ENCODE measurements at regions not wholly inside any gene's neighbourhood (a gene's known extent, or its start where the extent isn't known, plus 50 kb on each side); places are given as distances from the start of the nearest gene placed in this dataset.

GRCh38 chr20:24060851-24061590, 72.4 kb upstream of the GGTLC1 start:
- H3K36me3 ChIP-seq (ENCODE audit: control insufficient read depth in 2 of 2, insufficient read depth in 2 of 2, low read length in 1 of 2) = no peaks in the 10 kb centered on the region
- no peaks in the 10 kb centered on the region for H3K9me3 ChIP-seq (ENCODE audit: control insufficient read depth in 2 of 2, insufficient read depth in 1 of 2, low read depth in 1 of 2, low read length in 1 of 2)
- WGBS, 2 donors = 56 to 57% methylated on average over 13 of the region's 13 CpGs
- H3K4me3 ChIP-seq (ENCODE audit: low read depth in 1 of 2, low read length in 2 of 2) = no peak overlapping the region
- no peaks in the 10 kb centered on the region for H3K27me3 ChIP-seq (ENCODE audit: control insufficient read depth in 1 of 2, insufficient read depth in 2 of 2, low read length in 2 of 2)
- H3K4me1 ChIP-seq (ENCODE audit: control insufficient read depth in 2 of 2, insufficient read depth in 2 of 2, low read length in 1 of 2) = no peaks in the 10 kb centered on the region
- no peak overlapping the region for H3K27ac ChIP-seq (ENCODE audit: low read depth in 2 of 2, low read length in 1 of 2)

GRCh38 chr20:24059174-24059573, 70.6 kb upstream of the GGTLC1 start:
- Histone ChIP-seq H3K9me3 (ENCODE audit: control insufficient read depth in 2 of 2, insufficient read depth in 1 of 2, low read depth in 1 of 2, low read length in 1 of 2) (no peaks in the 10 kb centered on the region), H3K27me3 (ENCODE audit: control insufficient read depth in 1 of 2, insufficient read depth in 2 of 2, low read length in 2 of 2) (no peaks in the 10 kb centered on the region), H3K4me3 (ENCODE audit: low read depth in 1 of 2, low read length in 2 of 2) (no peak overlapping the region), H3K27ac (ENCODE audit: low read depth in 2 of 2, low read length in 1 of 2) (no peak overlapping the region), H3K36me3 (ENCODE audit: control insufficient read depth in 2 of 2, insufficient read depth in 2 of 2, low read length in 1 of 2) (no peaks in the 10 kb centered on the region), H3K4me1 (ENCODE audit: control insufficient read depth in 2 of 2, insufficient read depth in 2 of 2, low read length in 1 of 2) (no peaks in the 10 kb centered on the region)
- 90 to 92% methylated on average over 5 of the region's 5 CpGs for WGBS, 2 donors

GRCh38 chr20:24056491-24056890, 67.9 kb upstream of the GGTLC1 start:
- H3K36me3 ChIP-seq (ENCODE audit: control insufficient read depth in 2 of 2, insufficient read depth in 2 of 2, low read length in 1 of 2) = no peaks in the 10 kb centered on the region

GRCh38 chr20:24052599-24053275, 64.2 kb upstream of the GGTLC1 start:
- Histone ChIP-seq H3K27me3 (ENCODE audit: control insufficient read depth in 1 of 2, insufficient read depth in 2 of 2, low read length in 2 of 2) (no peaks in the 10 kb centered on the region), H3K9me3 (ENCODE audit: control insufficient read depth in 2 of 2, insufficient read depth in 1 of 2, low read depth in 1 of 2, low read length in 1 of 2) (no peaks in the 10 kb centered on the region)
- 92 to 93% methylated on average over 23 of the region's 23 CpGs for WGBS, 2 donors

More at GRCh38 chr20:24056491-24056890, 67.9 kb upstream of the GGTLC1 start:
- H3K9me3 ChIP-seq (ENCODE audit: control insufficient read depth in 2 of 2, insufficient read depth in 1 of 2, low read depth in 1 of 2, low read length in 1 of 2) = no peaks in the 10 kb centered on the region
- 53 to 54% methylated on average over 1 of the region's 1 CpG for WGBS, 2 donors
- peaks cover 0 to 2% of the 10 kb centered on the region in 2 donors for H3K4me1 ChIP-seq (ENCODE audit: control insufficient read depth in 2 of 2, insufficient read depth in 2 of 2, low read length in 1 of 2)
- no peak overlapping the region for H3K4me3 ChIP-seq (ENCODE audit: low read depth in 1 of 2, low read length in 2 of 2)
- H3K27me3 ChIP-seq (ENCODE audit: control insufficient read depth in 1 of 2, insufficient read depth in 2 of 2, low read length in 2 of 2) = no peaks in the 10 kb centered on the region
- H3K27ac ChIP-seq (ENCODE audit: low read depth in 2 of 2, low read length in 1 of 2) = no peak overlapping the region

GRCh38 chr20:24051160-24051559, 62.6 kb upstream of the GGTLC1 start:
- H3K9me3 ChIP-seq (ENCODE audit: control insufficient read depth in 2 of 2, insufficient read depth in 1 of 2, low read depth in 1 of 2, low read length in 1 of 2) = no peaks in the 10 kb centered on the region
- WGBS, 2 donors = 47 to 58% methylated on average over 2 of the region's 2 CpGs
- H3K27ac ChIP-seq (ENCODE audit: low read depth in 2 of 2, low read length in 1 of 2) = no peak overlapping the region
- H3K4me3 ChIP-seq (ENCODE audit: low read depth in 1 of 2, low read length in 2 of 2) = no peak overlapping the region
- no peaks in the 10 kb centered on the region for H3K27me3 ChIP-seq (ENCODE audit: control insufficient read depth in 1 of 2, insufficient read depth in 2 of 2, low read length in 2 of 2)
- H3K4me1 ChIP-seq (ENCODE audit: control insufficient read depth in 2 of 2, insufficient read depth in 2 of 2, low read length in 1 of 2) = peaks cover 0 to 2% of the 10 kb centered on the region in 2 donors
- H3K36me3 ChIP-seq (ENCODE audit: control insufficient read depth in 2 of 2, insufficient read depth in 2 of 2, low read length in 1 of 2) = no peaks in the 10 kb centered on the region

More at GRCh38 chr20:24052599-24053275, 64.2 kb upstream of the GGTLC1 start:
- no peak overlapping the region for H3K4me3 ChIP-seq (ENCODE audit: low read depth in 1 of 2, low read length in 2 of 2)
- no peaks in the 10 kb centered on the region for H3K36me3 ChIP-seq (ENCODE audit: control insufficient read depth in 2 of 2, insufficient read depth in 2 of 2, low read length in 1 of 2)
- no peak overlapping the region for H3K27ac ChIP-seq (ENCODE audit: low read depth in 2 of 2, low read length in 1 of 2)
- H3K4me1 ChIP-seq (ENCODE audit: control insufficient read depth in 2 of 2, insufficient read depth in 2 of 2, low read length in 1 of 2) = peaks cover 0 to 2% of the 10 kb centered on the region in 2 donors

- H3K9me3 ChIP-seq (ENCODE audit: control insufficient read depth in 2 of 2, insufficient read depth in 1 of 2, low read depth in 1 of 2, low read length in 1 of 2) = no peaks in the 10 kb centered on the region
- peaks cover 0 to 2% of the 10 kb centered on the region in 2 donors for H3K4me1 ChIP-seq (ENCODE audit: control insufficient read depth in 2 of 2, insufficient read depth in 2 of 2, low read length in 1 of 2)
- WGBS, 2 donors = 75 to 87% methylated on average over 3 of the region's 3 CpGs
- no peak overlapping the region for H3K27ac ChIP-seq (ENCODE audit: low read depth in 2 of 2, low read length in 1 of 2)
- H3K36me3 ChIP-seq (ENCODE audit: control insufficient read depth in 2 of 2, insufficient read depth in 2 of 2, low read length in 1 of 2) = no peaks in the 10 kb centered on the region
- no peaks in the 10 kb centered on the region for H3K27me3 ChIP-seq (ENCODE audit: control insufficient read depth in 1 of 2, insufficient read depth in 2 of 2, low read length in 2 of 2)
- no peak overlapping the region for H3K4me3 ChIP-seq (ENCODE audit: low read depth in 1 of 2, low read length in 2 of 2)
Observed at GRCh38 chr20:24050119-24050518, 61.5 kb upstream of the GGTLC1 start.

- WGBS, 2 donors = 71 to 83% methylated on average over 2 of the region's 2 CpGs
- Histone ChIP-seq H3K9me3 (ENCODE audit: control insufficient read depth in 2 of 2, insufficient read depth in 1 of 2, low read depth in 1 of 2, low read length in 1 of 2) (no peaks in the 10 kb centered on the region), H3K27me3 (ENCODE audit: control insufficient read depth in 1 of 2, insufficient read depth in 2 of 2, low read length in 2 of 2) (no peaks in the 10 kb centered on the region), H3K27ac (ENCODE audit: low read depth in 2 of 2, low read length in 1 of 2) (no peak overlapping the region), H3K4me3 (ENCODE audit: low read depth in 1 of 2, low read length in 2 of 2) (no peak overlapping the region), H3K36me3 (ENCODE audit: control insufficient read depth in 2 of 2, insufficient read depth in 2 of 2, low read length in 1 of 2) (no peaks in the 10 kb centered on the region), H3K4me1 (ENCODE audit: control insufficient read depth in 2 of 2, insufficient read depth in 2 of 2, low read length in 1 of 2) (peaks cover 0 to 2% of the 10 kb centered on the region in 2 donors)
Observed at GRCh38 chr20:24049081-24049480, 60.5 kb upstream of the GGTLC1 start.

GRCh38 chr20:24048024-24048611, 59.5 kb upstream of the GGTLC1 start:
- Histone ChIP-seq H3K36me3 (ENCODE audit: control insufficient read depth in 2 of 2, insufficient read depth in 2 of 2, low read length in 1 of 2) (no peaks in the 10 kb centered on the region), H3K27ac (ENCODE audit: low read depth in 2 of 2, low read length in 1 of 2) (no peak overlapping the region), H3K9me3 (ENCODE audit: control insufficient read depth in 2 of 2, insufficient read depth in 1 of 2, low read depth in 1 of 2, low read length in 1 of 2) (no peaks in the 10 kb centered on the region), H3K4me1 (ENCODE audit: control insufficient read depth in 2 of 2, insufficient read depth in 2 of 2, low read length in 1 of 2) (peaks cover 0 to 1% of the 10 kb centered on the region in 2 donors), H3K27me3 (ENCODE audit: control insufficient read depth in 1 of 2, insufficient read depth in 2 of 2, low read length in 2 of 2) (no peaks in the 10 kb centered on the region), H3K4me3 (ENCODE audit: low read depth in 1 of 2, low read length in 2 of 2) (no peak overlapping the region)
- WGBS, 2 donors = 58 to 68% methylated on average over 16 of the region's 16 CpGs

- no peaks in the 10 kb centered on the region for H3K36me3 ChIP-seq (ENCODE audit: control insufficient read depth in 2 of 2, insufficient read depth in 2 of 2, low read length in 1 of 2)
- no peaks in the 10 kb centered on the region for H3K27me3 ChIP-seq (ENCODE audit: control insufficient read depth in 1 of 2, insufficient read depth in 2 of 2, low read length in 2 of 2)
- H3K27ac ChIP-seq (ENCODE audit: low read depth in 2 of 2, low read length in 1 of 2) = no peak overlapping the region
- no peaks in the 10 kb centered on the region for H3K4me1 ChIP-seq (ENCODE audit: control insufficient read depth in 2 of 2, insufficient read depth in 2 of 2, low read length in 1 of 2)
- 58 to 63% methylated on average over 1 of the region's 1 CpG for WGBS, 2 donors
- H3K4me3 ChIP-seq (ENCODE audit: low read depth in 1 of 2, low read length in 2 of 2) = no peak overlapping the region
- H3K9me3 ChIP-seq (ENCODE audit: control insufficient read depth in 2 of 2, insufficient read depth in 1 of 2, low read depth in 1 of 2, low read length in 1 of 2) = no peaks in the 10 kb centered on the region
Observed at GRCh38 chr20:24046888-24047287, 58.3 kb upstream of the GGTLC1 start.
